ENCODE measurements at regions not wholly inside any gene's neighbourhood (a gene's known extent, or its start where the extent isn't known, plus 50 kb on each side); places are given as distances from the start of the nearest gene placed in this dataset.
"Not testable (repeated sequence)": the region's sequence is repeated elsewhere in the genome, so short reads cannot be mapped to it uniquely, and the experiment has no call there.

DNA sequence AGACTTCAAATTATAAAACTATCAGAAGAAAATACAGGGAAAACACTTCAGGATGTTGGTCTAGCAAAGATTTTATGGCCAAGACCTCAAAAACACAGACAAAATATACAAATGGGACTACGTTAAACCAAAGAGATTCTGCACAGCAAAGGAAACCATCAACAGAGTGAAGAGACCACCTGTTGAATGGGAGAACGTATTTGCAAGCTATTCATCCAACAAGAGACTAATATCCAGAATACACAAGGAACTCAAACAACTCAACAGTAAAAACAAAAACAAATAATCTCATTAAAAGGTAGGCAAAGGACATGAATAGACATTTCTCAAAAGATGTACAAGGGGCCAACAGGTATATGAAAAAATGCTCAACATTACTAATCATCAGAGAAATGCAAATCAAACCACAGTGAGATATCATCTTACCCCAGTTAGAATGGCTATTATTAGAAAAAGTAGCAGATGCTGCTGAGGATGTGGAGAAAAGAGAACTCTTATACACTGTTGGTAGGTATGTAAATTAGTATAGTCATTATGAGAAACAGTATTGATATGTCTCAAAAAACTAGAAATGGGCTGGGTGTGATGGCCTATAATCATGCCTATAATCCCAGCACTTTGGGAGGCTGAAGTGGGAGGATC lies 112.6 kb downstream of the LRIG2 start:
- DNase-seq: no peak

GRCh38 chr1:113190078-113190477 lies 117.1 kb downstream of the LRIG2 start:
- DNase-seq: no peak

DNA sequence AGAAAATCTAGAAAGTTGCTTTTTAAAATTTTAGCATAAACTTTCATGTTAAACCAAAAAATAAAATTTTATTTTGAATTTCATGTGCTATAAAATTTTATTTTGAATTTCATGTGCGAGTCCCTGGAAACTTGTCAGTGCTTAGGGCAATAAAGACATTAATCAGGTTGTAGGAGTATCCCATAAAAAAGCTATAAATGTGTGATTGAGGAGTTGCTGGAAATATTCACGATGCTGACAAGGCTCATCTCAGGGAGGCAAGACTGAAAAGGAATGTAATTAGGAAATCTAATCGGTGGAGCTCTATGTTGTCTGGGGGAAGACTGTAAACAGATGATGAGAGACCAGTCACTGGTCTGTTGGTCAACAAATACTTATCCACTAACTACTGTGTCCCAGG lies 117.9 kb downstream of the LRIG2 start:
- no peak for DNase-seq

GRCh38 chr1:113191579-113192076 lies 118.6 kb downstream of the LRIG2 start:
- no peak for DNase-seq

DNA sequence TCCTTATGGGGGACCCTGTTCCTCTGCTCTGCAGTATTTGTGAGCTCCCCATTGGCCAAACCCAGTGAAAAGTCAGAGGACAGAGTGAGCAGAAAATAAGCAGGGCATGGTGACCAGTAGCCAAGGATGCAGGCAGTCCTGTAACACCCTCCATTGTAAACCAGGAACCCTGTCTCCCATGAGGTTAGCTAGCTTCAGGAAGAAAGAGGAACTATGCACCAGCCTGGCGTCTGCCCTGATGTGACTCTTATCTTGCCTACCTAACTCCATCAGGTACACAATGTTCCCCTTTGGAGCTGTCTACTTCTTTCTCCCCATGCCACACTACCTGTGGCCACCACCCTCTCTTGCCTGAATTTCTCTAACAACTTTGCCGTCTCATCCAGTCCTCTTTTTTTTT lies 119.2 kb downstream of the LRIG2 start:
- no peak for DNase-seq

GRCh38 chr1:113192980-113193379 lies 120.0 kb downstream of the LRIG2 start:
- DNase-seq: no peak

DNA sequence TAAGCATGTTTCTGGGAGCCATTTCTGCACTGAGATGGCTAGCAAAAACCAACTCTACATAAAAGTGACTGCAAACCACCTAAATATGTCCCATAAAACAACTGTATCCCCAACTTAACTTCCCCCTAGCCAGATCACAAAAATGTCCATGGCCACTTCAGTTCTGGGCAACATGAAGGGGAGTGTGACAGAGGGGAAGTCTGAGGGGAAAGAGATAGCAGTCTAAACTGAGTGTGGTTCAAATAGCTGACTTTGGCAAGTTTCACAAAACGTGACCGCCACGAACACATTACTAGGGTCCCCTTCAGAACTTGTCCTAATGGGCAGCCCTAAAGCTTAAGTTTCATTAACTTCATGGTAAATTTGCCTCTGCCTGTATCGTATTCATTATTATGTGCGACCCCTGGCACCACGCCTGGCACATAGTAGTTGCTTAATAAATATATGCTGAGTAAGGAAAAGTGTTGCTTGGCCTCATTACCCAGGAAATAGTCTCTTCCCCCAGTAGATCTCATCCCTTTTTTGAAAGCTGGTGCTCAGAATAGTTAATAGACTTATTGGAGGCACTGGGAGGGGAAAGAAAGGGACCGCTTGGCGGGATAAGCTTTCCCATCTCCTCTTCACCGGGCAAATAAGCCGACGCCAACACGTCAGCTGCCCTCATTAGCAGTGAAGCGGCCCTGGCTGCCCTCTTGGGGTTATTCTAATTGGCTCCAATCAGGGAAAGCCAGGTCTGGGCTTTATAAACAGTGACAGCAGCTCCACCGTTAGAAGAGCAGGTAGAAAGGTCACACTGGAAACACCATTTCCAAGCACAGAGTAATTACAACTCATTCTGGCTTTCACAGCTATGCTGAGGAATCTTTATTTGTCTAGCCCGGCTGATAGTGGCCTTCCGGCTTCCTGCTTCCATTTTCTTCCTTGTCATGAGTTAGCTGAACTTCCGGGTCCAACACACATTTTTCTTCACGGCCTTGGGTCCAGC lies 122.1 kb downstream of the LRIG2 start:
- no peak for DNase-seq

DNA sequence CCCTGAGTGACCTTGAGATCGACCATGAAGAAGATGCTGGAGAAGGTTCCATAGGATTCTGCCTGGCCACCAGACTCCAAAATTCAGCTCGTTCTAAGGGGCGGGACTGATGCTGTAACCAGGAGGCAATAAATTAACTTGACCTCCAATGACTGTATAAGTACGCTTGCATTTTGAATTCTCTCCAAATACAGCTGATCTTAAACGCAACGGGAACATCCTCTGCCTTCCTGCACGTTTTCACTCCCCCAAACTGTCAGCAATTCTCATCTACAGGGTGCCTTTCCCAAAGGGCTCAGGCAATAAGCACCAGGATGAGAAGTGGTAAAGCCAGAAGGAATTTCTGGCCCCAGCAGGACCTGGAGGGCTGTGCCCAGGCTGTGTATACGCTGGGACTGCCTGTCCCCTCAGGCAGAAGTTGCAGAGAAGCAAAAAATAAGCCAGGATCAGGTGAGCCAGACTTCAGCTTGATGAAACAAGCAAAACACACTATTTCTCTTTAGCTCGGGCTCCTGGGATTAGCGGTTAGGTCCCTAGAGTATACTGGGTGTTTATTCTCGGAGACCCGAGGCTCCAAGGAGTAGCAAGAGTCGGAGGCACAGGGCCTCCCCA lies 124.8 kb downstream of the LRIG2 start:
- DNase-seq: no peak

DNA sequence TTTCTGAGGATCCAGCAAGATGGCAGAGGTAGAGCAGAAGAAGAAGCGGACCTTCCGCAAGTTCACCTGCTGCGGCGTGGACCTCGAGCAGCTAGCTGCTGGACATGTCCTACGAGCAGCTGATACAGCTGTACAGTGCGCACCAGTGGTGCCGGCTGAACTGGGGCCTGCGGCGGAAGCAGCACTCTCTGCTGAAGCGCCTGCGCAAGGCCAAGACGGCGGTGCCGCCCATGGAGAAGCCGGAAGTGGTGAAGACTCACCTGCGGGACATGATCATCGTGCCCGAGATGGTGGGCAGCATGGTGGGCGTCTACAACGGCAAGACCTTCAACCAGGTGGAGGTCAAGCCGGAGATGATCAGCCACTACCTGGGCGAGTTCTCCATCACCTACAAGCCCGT lies 125.8 kb downstream of the LRIG2 start:
- no peak for DNase-seq

DNA sequence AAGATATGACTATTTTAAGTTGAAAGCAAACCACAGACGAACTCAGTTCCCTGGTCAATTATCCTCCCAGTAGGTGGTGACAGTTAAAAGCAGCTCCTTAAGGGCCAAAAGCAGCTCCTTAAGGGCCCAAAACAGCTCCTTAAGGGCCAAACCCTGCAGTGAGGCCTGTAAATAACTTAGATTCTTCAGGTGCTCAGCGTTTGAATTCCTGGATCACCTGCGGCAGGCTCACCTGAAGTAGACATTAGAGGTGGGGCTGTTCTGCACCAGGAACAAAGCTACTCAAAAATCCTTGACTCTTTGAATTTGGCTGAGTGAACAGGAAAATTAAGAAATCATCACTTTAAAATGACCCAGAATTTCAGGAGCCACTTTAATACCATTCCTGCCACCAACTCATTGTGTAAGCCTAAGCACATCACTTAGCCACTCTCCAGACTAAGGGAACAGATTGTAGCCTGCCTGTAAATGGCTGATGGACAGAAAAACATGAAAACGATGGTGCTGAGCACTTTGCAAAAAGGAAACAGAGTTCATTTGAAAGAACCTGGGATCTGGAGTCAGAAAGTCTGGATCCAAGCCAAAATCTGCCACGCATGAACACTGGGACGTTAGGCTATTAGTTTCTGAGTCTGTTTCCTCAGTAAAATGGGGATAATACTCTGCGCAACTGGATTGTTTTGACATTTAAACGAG lies 126.9 kb downstream of the LRIG2 start:
- peak; percentile 100 for DNase-seq

- peak; percentile 49 for DNase-seq
These were observed 128.6 kb downstream of the LRIG2 start for GRCh38 chr1:113201560-113201959.

- peak; percentile 88 for DNase-seq
These were observed 133.2 kb downstream of the LRIG2 start for GRCh38 chr1:113205980-113206766.

DNA sequence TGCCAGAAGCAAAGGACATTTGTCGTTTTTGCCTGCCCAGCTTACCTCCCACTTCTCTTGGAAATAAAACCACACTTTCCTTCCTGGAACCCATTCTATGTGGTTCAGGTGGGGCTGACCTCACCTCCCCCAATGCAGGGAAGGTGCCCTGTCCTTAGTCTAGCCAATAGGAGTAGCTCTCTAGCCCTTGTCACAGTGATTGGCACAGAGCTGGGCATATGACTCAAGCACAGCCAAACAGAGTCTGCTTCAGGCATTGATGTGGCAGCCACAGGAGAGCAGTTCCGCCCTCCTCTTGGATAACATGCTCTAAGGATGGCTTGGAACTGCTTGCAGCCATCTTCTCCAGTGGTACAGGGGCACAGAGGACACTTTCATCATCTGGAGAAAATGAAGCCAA lies 134.0 kb downstream of the LRIG2 start:
- peak; percentile 35 for DNase-seq

DNA sequence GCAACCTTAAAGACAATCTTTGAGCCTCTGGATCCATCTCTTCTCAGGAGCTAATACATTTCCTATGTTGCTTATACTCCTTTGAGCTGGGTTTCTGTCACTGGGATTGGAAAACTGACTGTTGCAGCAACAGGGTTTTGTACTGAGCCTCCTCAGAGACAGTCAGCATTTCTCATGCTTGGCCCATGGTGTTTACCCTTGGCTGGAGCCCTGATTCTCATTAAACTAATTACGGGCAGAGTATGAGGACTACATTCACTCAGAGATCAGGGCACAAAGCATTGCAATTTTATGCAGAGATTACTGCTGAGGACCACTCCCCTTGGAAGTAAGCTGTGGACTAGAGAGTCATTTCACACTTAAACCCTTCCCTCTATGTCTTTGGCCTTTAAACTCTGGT lies 134.5 kb downstream of the LRIG2 start:
- DNase-seq: no peak

GRCh38 chr1:113208425-113208824 lies 135.4 kb downstream of the LRIG2 start:
- DNase-seq: not testable (repeated sequence)

DNA sequence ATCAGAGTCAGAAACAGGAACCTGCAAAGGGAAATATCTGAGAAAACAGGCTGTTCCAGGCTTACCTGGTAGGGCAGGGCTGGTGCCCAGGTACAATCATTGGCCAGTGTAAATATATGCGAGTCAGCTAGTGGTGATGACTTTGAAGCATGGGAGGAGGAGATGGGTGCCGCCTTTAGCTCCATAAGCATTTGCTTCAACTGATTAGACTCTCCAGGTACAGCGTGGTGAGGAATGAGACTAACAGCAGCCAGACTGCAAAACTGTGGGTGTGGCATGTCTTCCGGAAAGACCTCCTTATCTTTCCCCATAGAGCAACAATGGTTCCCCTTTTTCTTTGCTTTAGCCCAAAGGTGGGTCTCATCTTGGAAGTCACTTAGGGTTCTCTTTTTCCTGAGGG lies 137.2 kb downstream of the LRIG2 start:
- DNase-seq: no peak

- DNase-seq: no peak
These were observed 138.5 kb downstream of the LRIG2 start for GRCh38 chr1:113211467-113211866.

GRCh38 chr1:113215015-113215414 lies 142.0 kb downstream of the LRIG2 start:
- no peak for DNase-seq

- DNase-seq: no peak
These were observed 143.7 kb downstream of the LRIG2 start for GRCh38 chr1:113216664-113217063.

DNA sequence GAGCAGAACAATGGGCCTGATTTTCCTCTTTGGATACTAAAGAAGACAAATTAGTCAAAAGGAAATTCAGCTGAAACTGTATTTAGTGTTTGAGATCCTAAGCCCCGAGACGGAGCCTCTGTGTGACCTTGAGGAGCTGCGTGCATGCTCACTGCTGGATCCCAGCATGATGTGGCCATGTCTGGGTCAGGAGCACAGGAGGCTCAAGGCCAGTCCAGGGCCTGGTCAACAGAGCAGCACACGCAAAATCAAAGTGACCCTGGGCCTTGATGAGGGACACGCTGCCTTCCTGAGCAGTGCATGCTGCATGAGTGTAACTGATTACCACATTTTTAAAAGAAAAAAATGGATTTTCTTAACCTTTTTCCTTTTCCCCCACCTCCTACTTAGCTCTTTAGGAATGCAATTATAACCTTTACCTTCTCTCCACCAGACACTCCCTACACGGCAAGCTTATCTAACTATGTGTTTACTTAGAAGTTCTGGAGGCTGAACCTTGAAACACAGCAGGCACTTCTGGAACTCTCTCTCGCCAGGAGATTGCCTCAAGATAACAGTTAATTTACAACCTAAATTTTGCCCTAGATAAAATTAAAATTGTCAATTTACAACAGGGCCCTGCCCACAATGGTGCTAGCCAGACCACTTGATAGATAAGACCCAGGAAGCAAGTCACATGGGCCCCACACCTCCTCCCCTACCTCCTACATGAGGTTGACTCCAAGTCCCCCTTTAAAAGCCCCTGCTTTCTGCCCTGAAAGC lies 144.6 kb downstream of the LRIG2 start:
- DNase-seq: no peak

- no peak for DNase-seq
These were observed 146.4 kb downstream of the LRIG2 start for GRCh38 chr1:113219377-113219776.
